GM06990 (cell line): ENCODE measurements at regions not wholly inside any gene's neighbourhood (a gene's known extent, or its start where the extent isn't known, plus 50 kb on each side); places are given as distances from the start of the nearest gene placed in this dataset.

Source experiments
- DNase-seq: peaks from one replicate; pipeline ENCODE4 v3.0.0-alpha.2; 2011; ENCODE audit not compliant: insufficient read length; ENCODE audit errors: extremely low read depth
- H3K27me3 ChIP-seq: replicated peaks from 2 replicates; pipeline ENCODE4 v1.6.0; 2011; ENCODE audit warnings: low read length; ENCODE audit not compliant: control insufficient read depth, insufficient read depth
- H3K36me3 ChIP-seq: 2 replicates; pipeline ENCODE4 v1.5.1; 2011; ENCODE audit warnings: low read length; ENCODE audit not compliant: control insufficient read depth, insufficient read depth
- H3K4me3 ChIP-seq: replicated peaks from 2 replicates; pipeline ENCODE4 v1.5.1; 2011; ENCODE audit warnings: low read depth, mild to moderate bottlenecking, control low read depth, low read length
- TF ChIP-seq, protein P1 (sequence below): IDR thresholded peaks from 2 replicates; pipeline ENCODE4 v1.5.1; 2011; ENCODE audit warnings: low read length, control low read depth, mild to moderate bottlenecking, inconsistent platforms; ENCODE audit not compliant: insufficient read depth, poor library complexity, severe bottlenecking

- no peak overlapping the region for H3K4me3 ChIP-seq
- no peaks in the 10 kb centered on the region for H3K27me3 ChIP-seq
- H3K36me3 ChIP-seq: no peaks in the 10 kb centered on the region
- no peak for DNase-seq
- TF ChIP-seq, protein P1, sequence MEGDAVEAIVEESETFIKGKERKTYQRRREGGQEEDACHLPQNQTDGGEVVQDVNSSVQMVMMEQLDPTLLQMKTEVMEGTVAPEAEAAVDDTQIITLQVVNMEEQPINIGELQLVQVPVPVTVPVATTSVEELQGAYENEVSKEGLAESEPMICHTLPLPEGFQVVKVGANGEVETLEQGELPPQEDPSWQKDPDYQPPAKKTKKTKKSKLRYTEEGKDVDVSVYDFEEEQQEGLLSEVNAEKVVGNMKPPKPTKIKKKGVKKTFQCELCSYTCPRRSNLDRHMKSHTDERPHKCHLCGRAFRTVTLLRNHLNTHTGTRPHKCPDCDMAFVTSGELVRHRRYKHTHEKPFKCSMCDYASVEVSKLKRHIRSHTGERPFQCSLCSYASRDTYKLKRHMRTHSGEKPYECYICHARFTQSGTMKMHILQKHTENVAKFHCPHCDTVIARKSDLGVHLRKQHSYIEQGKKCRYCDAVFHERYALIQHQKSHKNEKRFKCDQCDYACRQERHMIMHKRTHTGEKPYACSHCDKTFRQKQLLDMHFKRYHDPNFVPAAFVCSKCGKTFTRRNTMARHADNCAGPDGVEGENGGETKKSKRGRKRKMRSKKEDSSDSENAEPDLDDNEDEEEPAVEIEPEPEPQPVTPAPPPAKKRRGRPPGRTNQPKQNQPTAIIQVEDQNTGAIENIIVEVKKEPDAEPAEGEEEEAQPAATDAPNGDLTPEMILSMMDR: peak; percentile 11
Measured at GRCh38 chr2:898319-898718, 52.3 kb upstream of the SNTG2 start.

DNA sequence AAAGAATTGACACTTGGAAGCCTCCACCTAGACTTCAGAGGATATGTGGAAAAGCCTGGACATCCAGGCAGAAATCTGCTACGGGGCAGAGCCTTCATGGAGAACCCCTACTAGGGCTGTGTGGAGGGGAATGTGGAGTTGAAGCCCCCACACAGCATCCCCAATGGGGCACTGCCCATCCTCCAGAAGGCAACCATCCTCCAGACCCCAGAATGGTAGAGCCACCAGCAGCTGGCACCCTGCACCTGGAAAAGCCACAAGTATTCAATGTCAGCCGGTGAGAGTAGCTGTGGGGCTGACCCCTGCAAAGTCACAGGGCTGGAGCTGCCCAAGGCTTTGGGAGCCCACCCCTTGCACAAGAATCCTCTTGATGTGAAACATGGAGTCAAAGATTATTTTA lies 53.6 kb upstream of the SNTG2 start:
- DNase-seq: no peak
- TF ChIP-seq, protein P1: no peak
- H3K36me3 ChIP-seq: no peaks in the 10 kb centered on the region
- no peaks in the 10 kb centered on the region for H3K27me3 ChIP-seq
- H3K4me3 ChIP-seq: no peak overlapping the region

- H3K27me3 ChIP-seq: no peaks in the 10 kb centered on the region
- H3K4me3 ChIP-seq: no peak overlapping the region
- DNase-seq: no peak
- no peaks in the 10 kb centered on the region for H3K36me3 ChIP-seq
- TF ChIP-seq, protein P1: no peak
Measured at GRCh38 chr2:893311-893710, 57.3 kb upstream of the SNTG2 start.

- Histone ChIP-seq H3K4me3 (no peak overlapping the region), H3K36me3 (no peaks in the 10 kb centered on the region), H3K27me3 (no peaks in the 10 kb centered on the region)
- TF ChIP-seq, protein P1: no peak
- no peak for DNase-seq
Measured at GRCh38 chr2:892892-893291, 57.8 kb upstream of the SNTG2 start.

DNA sequence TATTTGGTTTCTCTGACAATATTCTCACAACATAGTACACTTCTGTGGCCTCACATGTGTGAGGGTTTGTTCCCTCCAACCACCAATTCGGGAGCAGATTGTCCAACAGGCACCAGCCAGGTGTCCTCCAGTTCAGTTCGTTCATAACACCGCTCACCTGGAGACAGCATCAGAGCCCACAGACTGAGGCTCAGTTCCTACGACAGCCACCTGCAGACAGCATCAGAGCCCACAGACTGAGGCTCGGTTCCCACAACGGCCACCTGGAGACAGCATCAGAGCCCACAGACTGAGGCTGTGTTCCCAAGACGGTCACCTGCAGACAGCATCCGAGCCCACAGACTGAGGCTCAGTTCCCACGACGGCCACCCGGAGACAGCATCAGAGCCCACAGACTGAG lies 58.2 kb upstream of the SNTG2 start:
- no peaks in the 10 kb centered on the region for H3K36me3 ChIP-seq
- H3K27me3 ChIP-seq: no peaks in the 10 kb centered on the region
- no peak overlapping the region for H3K4me3 ChIP-seq
- DNase-seq: no peak
- TF ChIP-seq, protein P1: no peak

- TF ChIP-seq, protein P1: no peak
- no peaks in the 10 kb centered on the region for H3K27me3 ChIP-seq
- H3K4me3 ChIP-seq: no peak overlapping the region
- DNase-seq: no peak
- no peaks in the 10 kb centered on the region for H3K36me3 ChIP-seq
Measured at GRCh38 chr2:891734-892133, 58.9 kb upstream of the SNTG2 start.
